GM19328 (cell line): ENCODE measurements at regions not wholly inside any gene's neighbourhood (a gene's known extent, or its start where the extent isn't known, plus 50 kb on each side); places are given as distances from the start of the nearest gene placed in this dataset.
"Not testable (repeated sequence)": the region's sequence is repeated elsewhere in the genome, so short reads cannot be mapped to it uniquely, and the experiment has no call there.

Experiments
- ATAC-seq: cut with Tn5 transposase; IDR thresholded peaks from one replicate; pipeline ENCODE4 v1.9.1; 2021; ENCODE audit warnings: mild to moderate bottlenecking, moderate library complexity; ENCODE audit not compliant: unreplicated experiment

DNA sequence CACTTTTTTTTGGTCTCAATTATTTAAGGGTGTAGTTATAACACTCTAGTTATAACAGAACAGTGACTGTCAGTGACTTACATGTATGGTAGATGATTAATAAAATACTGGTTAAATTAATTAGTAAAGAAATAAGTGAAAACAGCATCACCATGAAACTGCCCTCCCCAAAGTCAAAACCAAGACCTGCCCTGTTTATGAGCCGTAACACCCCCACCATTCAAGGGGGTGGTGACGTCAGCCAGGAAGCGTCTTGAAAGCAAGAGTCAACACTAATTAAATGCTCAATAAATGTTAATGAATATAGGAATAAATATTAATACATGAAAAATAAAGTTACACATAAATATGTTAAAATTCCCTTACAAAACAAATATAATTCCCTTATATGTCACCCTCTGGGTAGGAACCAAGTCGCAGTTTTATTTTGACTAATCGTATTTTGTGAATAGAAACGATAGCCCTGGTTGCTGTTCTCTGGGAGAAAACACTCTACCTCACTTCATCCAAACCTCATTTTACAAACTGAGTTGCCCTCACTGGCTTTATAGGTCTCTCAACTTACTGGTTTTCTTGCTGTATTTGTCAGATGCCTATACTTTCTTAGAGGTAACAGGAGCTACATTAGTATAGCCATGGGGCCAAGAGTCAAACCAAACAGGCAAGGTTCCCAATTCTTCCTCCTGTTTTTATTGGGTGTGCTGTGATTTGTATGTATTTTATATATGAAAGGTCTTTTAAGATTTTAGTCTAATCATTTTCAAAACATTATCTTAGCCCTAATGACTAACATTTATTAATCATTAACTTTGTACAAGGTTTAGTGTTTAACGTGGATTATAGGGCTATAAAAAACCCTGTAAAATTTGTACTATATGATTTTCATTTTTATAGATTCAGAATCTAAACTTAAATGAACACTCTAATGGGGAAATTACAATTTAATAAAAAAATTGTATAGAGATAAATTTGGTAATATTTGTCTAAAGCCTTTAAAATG lies 227.9 kb upstream of the IRAK1BP1 start:
- no peak for ATAC-seq

- ATAC-seq, result not testable (repeated sequence)
These were observed 223.4 kb upstream of the IRAK1BP1 start for GRCh38 chr6:78643976-78644375.

DNA sequence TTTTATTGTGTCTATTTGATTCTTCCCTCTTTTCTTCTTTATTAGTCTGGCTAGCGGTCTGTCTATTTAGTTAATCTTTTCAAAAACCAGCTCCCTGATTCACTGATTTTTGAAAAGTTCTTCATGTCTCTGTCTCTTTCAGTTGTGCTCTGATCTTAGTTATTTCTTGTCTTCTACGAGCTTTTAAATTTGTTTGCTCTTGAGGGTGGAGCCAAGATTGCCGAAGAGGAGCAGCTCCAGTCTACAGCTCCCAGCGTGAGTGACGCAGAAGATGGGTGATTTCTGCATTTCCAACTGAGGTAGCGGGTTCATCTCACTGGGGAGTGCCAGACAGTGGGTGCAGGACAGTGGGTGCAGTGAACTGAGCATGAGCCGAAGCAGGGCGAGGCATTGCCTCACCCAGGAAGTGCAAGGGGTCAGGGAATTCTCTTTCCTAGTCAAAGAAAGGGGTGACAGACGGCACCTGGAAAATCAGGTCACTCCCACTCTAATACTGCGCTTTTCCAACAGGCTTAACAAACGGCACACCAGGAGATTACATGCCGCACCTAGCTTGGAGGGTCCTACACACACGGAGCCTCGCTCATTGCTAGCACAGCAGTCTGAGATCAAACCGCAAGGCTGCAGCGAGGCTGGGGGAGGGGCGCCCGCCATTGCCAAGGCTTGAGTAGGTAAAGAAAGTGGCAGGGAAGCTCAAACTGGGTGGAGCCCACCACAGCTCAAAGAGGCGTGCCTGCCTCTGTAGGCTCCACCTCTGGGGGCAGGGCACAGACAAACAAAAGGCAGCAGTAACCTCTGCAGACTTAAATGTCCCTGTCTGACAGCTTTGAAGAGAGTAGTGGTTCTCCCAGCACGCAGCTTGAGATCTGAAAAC lies 220.6 kb upstream of the IRAK1BP1 start:
- not testable (repeated sequence) for ATAC-seq

DNA sequence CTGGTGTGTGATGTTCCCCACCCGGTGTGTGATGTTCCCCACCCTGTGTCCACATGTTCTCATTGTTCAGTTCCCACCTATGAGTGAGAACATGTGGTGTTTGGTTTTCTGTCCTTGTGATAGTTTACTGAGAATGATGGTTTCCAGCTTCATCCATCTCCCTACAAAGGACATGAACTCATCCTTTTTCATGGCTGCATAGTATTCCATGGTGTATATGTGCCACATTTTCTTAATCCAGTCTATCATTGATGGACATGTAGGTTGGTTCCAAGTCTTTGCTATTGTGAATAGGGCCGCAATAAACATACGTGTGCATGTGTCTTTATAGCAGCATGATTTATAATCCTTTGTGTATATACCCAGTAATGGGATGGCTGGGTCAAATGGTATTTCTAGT lies 201.5 kb upstream of the IRAK1BP1 start:
- ATAC-seq, result not testable (repeated sequence)

DNA sequence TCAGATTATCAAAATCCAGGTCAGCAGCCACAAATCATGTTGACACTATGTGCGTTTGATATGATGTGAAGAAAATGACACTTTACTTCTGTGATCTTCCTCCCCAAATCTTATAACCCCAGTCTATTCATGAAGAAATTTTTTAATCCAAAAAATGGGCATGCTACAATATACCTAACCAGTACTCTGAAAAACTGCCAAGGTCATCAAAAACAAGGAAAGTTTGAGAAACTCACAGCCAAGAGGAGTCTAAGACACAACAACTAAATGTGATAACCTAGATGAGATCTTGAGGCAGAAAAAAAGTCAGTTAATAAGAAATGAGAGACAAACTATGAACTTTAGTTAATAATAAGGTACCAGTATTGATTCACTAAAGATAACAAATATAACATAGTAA lies 200.6 kb upstream of the IRAK1BP1 start:
- no peak for ATAC-seq

DNA sequence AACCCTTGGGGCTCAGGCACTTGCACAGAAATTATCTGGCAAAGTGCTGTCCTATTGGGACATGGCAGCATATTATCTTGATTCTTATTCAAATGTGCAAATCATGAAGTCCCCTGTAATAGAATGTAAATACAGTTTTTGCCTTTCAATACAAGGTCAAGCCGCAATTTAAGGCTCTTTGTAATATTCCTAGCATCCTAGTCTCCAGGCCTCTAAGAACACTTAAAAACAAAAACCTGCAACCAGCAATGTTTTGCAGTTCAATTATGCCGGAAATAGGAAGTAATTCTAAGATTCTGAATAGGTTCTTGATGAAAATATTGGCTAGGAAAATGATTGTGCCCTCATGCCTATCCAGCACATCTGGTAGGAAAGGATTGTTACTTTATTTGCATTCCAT lies 197.2 kb upstream of the IRAK1BP1 start:
- no peak for ATAC-seq

DNA sequence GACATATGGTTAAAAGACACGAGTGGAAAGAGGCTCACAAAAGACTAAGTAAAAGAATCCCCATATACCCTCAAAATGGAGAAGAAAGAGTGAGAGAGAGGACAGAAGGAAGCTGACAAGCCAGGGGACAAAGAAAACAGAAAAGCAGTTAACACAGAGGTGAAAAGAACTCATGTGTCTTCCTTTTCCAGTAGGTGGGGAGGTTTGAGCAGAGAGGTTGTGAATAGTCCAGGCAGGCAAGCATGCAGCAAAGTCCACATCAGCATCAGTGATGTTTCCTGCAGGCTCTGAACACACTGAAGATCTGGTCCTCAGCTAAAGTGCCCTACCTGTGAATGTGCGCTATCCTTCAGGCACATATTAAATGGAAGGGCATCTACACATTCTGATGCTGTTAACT lies 196.5 kb upstream of the IRAK1BP1 start:
- ATAC-seq, result no peak

DNA sequence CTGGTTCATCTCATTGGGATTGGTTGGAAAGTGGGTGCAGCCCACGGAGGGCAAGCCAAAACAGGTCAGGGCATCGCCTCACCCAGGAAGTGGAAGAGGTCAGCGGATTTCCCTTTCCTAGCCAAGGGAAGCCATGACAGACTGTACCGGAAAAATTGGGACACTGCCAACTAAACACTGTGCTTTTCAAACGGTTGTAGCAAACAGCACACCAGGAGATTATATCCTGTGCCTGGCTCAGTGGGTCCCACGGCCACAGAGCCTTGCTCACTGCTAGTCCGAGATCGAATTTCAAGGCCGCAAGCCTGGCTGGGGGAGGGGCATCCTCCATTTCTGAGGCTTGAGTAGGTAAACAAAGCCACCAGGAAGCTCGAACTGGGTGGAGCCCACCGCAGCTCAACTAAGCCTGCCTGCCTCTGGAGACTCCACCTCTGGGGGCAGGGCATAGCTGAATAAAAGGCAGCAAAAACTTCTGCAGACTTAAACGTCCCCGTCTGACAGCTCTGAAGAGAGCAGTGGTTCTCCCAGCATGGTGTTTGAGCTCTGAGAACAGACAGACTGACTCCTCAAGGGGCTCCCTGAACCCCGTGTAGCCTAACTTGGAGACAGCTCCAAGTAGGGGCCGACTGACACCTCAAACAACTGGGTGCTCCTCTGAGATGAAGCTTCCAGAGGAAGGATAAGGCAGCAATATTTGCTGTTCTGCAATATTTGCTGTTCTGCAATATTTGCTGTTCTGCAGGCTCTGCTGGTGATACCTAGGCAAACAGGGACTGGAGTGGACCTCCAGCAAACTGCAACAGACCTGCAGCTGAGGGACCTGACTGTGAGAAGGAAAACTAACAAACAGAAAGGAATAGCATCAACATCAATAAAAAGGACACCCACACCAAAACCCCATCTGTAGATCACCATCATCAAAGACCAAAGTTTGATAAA lies 191.0 kb upstream of the IRAK1BP1 start:
- not testable (repeated sequence) for ATAC-seq

DNA sequence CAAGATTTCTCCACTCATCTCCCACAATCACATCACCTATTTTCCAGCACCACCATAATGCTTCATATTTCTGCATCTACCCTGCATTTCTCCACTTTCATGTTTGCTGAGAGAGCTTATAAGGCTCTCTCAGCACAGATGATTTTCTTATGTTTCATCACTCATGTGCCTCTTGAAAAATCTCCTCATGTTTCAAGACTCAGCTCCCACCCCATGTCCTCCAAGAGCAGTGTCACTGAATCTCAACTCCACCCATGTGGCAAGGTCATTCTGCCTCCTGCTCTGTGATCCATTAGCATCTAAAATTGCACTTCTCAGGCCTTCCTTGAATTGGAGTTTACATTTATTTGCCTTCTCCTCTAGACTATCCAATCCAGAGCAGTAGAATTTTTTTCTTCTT lies 178.7 kb upstream of the IRAK1BP1 start:
- no peak for ATAC-seq

GRCh38 chr6:78693835-78694234 lies 173.5 kb upstream of the IRAK1BP1 start:
- ATAC-seq, result no peak

DNA sequence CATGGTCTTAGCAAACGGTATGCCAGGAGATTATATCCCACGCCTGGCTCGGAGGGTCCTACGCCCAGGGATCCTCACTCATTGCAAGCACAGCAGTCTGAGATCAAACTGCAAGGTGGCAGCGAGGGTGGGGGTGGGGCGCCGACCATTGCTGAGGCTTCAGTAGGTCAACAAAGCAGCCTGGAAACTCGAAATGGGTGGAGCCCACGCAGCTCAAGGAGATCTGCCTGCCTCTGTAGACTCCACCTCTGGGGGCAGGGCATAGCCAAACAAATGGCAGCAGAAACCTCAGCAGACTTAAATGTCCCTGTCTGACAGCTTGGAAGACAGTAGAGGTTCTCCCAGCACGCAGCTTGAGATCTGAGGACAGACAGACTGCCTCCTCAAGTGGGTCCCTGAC lies 172.7 kb upstream of the IRAK1BP1 start:
- ATAC-seq, result not testable (repeated sequence)

DNA sequence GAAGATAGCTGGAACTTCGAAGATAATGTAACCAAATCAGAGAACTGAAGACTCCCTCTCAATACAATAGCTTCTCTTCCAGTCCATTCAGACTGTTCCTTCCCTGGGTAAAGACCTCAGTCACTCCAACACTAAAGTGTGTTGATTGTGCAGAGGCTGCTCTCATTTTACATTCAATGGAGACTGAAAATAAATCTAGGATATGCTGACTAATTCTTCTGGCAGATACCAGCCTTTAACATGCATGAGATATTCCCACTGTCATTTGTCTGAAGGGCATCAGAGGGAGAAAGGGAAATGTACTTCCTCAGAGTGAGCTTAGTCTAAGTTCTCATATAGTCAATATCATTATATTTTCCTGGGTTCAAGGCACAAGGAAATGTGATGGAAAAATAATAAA lies 166.4 kb upstream of the IRAK1BP1 start:
- no peak for ATAC-seq

- ATAC-seq, result no peak
These were observed 165.9 kb upstream of the IRAK1BP1 start for GRCh38 chr6:78701407-78701806.

- no peak for ATAC-seq
These were observed 158.3 kb upstream of the IRAK1BP1 start for GRCh38 chr6:78709021-78709420.

GRCh38 chr6:78713564-78713963 lies 153.8 kb upstream of the IRAK1BP1 start:
- ATAC-seq, result no peak

GRCh38 chr6:78744144-78744543 lies 123.2 kb upstream of the IRAK1BP1 start:
- ATAC-seq, result no peak

DNA sequence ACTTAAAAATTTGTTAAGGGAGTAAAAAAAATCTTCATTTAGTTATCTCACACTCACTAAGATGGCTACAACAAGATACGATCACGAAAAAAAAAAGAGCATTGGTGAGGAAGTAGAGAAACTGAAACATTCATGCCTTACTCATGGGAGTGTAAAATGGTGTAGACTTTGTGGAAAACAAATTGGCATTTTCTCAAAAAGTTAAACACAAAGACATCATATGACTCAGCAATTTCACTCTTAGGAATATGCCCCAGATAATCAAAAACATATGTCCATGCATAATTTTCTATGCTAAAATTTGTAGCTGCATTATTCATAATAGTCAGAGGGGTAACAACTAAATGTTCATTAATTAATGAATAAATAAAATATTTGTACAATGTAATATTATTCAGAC lies 120.9 kb upstream of the IRAK1BP1 start:
- ATAC-seq, result no peak

GRCh38 chr6:78749326-78749725 lies 118.0 kb upstream of the IRAK1BP1 start:
- no peak for ATAC-seq

DNA sequence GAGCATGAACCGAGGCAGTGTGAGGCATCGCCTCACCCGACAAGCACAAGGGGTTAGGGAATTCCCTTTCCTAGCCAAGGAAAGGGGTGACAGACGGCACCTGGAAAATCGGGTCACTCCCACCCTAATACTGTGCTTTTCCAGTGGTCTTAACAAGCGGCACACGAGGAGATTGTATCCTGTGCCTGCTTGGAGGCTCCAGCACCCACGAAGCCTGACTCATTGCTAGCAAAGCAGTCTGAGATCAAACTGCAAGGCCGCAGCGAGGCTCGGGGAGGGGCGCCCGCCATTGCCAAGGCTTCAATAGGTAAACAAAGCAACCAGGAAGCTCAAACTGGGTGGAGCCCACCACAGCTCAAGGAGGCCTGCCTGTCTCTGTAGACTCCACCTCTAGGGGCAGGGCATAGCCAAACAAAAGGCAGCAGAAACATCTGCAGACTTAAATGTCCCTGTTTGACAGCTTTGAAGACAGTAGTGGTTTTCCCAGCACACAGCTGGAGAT lies 109.0 kb upstream of the IRAK1BP1 start:
- ATAC-seq, result not testable (repeated sequence)

GRCh38 chr6:78768271-78768670 lies 99.1 kb upstream of the IRAK1BP1 start:
- no peak for ATAC-seq
